OCI-LY7 (cell line): ENCODE measurements at regions not wholly inside any gene's neighbourhood (a gene's known extent, or its start where the extent isn't known, plus 50 kb on each side); places are given as distances from the start of the nearest gene placed in this dataset.

Experiments used
- BruUV-seq: library from RNA; stranded (reverse); fragments of 400-500 nt; replicated peaks from 2 replicates; lab custom pipeline; 2021; lab: Mats Ljungman, UMichigan
- CTCF ChIA-PET: fragments of 300-600 bp; sonication (Branson Sonifier 250); formaldehyde crosslinking; loops from one replicate; lab custom pipeline; 2022; ENCODE audit warnings: antibody characterized with exemption; ENCODE audit not compliant: unreplicated experiment; lab: Charles Lee
- POLR2A ChIA-PET: fragments of 300-600 bp; sonication (Branson Sonifier 250); formaldehyde crosslinking; loops from one replicate; lab custom pipeline; 2022; ENCODE audit warnings: antibody characterized with exemption; lab: Charles Lee
- DNase-seq: peaks from one replicate; pipeline ENCODE4 v3.0.0-alpha.2; 2015; ENCODE audit warnings: low spot score
- H2AFZ ChIP-seq: fragments of 200-600 bp; sonication (generic), shearing (Covaris generic); 2 replicates; pipeline ENCODE4 v1.6.1; 2014; ENCODE audit warnings: mild to moderate bottlenecking, antibody characterized with exemption, low read length, moderate library complexity
- H3K27ac ChIP-seq: fragments of 200-600 bp; sonication (generic); 2 replicates; pipeline ENCODE4 v1.5.1; 2014; ENCODE audit warnings: mixed run types, low read depth, mild to moderate bottlenecking, moderate library complexity, low read length, inconsistent platforms; ENCODE audit not compliant: poor library complexity, severe bottlenecking
- H3K36me3 ChIP-seq: fragments of 200-600 bp; sonication (generic); 2 replicates; pipeline ENCODE4 v1.6.1; 2014; ENCODE audit warnings: mild to moderate bottlenecking, antibody characterized with exemption, low read length, moderate library complexity, mixed read lengths; ENCODE audit not compliant: insufficient read depth
- H3K4me1 ChIP-seq: fragments of 200-600 bp; sonication (generic); 2 replicates; pipeline ENCODE4 v1.5.1; 2014; ENCODE audit warnings: mild to moderate bottlenecking, low read length; ENCODE audit not compliant: insufficient read depth, poor library complexity, severe bottlenecking
- H3K4me2 ChIP-seq: fragments of 200-600 bp; sonication (generic); 2 replicates; pipeline ENCODE4 v1.6.1; 2014; ENCODE audit warnings: mild to moderate bottlenecking, low read length
- H3K4me3 ChIP-seq: fragments of 200-600 bp; sonication (generic); 2 replicates; pipeline ENCODE4 v1.5.1; 2014; ENCODE audit warnings: mild to moderate bottlenecking, low read depth, low read length; ENCODE audit not compliant: poor library complexity, severe bottlenecking
- H3K79me2 ChIP-seq: fragments of 200-600 bp; sonication (generic); 2 replicates; pipeline ENCODE4 v1.6.1; 2016; ENCODE audit warnings: low read depth, mild to moderate bottlenecking, low read length, moderate library complexity, mixed read lengths; ENCODE audit not compliant: insufficient read depth
- H3K9me2 ChIP-seq: fragments of 200-600 bp; sonication (generic); 2 replicates; pipeline ENCODE4 v1.6.1; 2016; ENCODE audit warnings: mild to moderate bottlenecking, low read length, mixed read lengths; ENCODE audit not compliant: insufficient read depth
- H3K9me3 ChIP-seq: fragments of 200-600 bp; sonication (generic); 2 replicates; pipeline ENCODE4 v1.6.1; 2014; ENCODE audit warnings: mild to moderate bottlenecking, mixed run types, low read length, mixed read lengths
- H4K20me1 ChIP-seq: fragments of 200-600 bp; sonication (generic); 2 replicates; pipeline ENCODE4 v1.6.1; 2014; ENCODE audit warnings: mild to moderate bottlenecking, antibody characterized with exemption, low read length, moderate library complexity, mixed read lengths; ENCODE audit not compliant: insufficient read depth
- CTCF ChIP-seq: fragments of 200-600 bp; sonication (generic); conservative IDR thresholded peaks from 2 replicates; pipeline ENCODE4 v1.5.1; 2014; ENCODE audit warnings: mild to moderate bottlenecking, antibody characterized with exemption, low read length, moderate library complexity, mixed read lengths
- EZH2phosphoT487 ChIP-seq: fragments of 200-600 bp; sonication (generic); IDR thresholded peaks from 2 replicates; pipeline ENCODE4 v1.6.1; 2018; ENCODE audit warnings: low read depth, borderline replicate concordance, mild to moderate bottlenecking, mixed run types, antibody characterized with exemption, low read length, moderate library complexity, mixed read lengths
- intact Hi-C: fragments of 100-400 bp; cut with micrococcal nuclease; formaldehyde crosslinking; loops from one replicate; pipeline ENCODE4 v1.10.0; 2022; ENCODE audit not compliant: unreplicated experiment

- Histone ChIP-seq H3K27ac (no peak overlapping the region), H4K20me1 (no peaks in the 10 kb centered on the region), H3K9me3 (0 out of 2 replicates have a peak, but pooled peaks cover 6% of the 10 kb centered on the region), H3K4me3 (no peak overlapping the region), H3K79me2 (no peaks in the 10 kb centered on the region), H3K4me2 (no peak overlapping the region), H3K9me2 (no peaks in the 10 kb centered on the region), H2AFZ (no peak overlapping the region), H3K36me3 (no peaks in the 10 kb centered on the region), H3K4me1 (no peaks in the 10 kb centered on the region)
- no TSS peak for BruUV-seq
- ChIA-PET POLR2A (no interaction called here), CTCF (no interaction called here)
- intact Hi-C loops = no loop called here
- no peak for DNase-seq
- TF ChIP-seq CTCF (no peak), EZH2phosphoT487 (no peak)
Observed at GRCh38 chr5:2532809-2533208, 218.7 kb downstream of the IRX2 start.

- TF ChIP-seq CTCF = no peak
- no peak for TF ChIP-seq EZH2phosphoT487
- BruUV-seq = no TSS peak
- H3K4me1 ChIP-seq = no peaks in the 10 kb centered on the region
Observed at GRCh38 chr5:2531318-2531717, 220.2 kb downstream of the IRX2 start.

GRCh38 chr5:2530609-2531008 is 220.9 kb downstream of the IRX2 start:
- ChIA-PET CTCF (no interaction called here), POLR2A (no interaction called here)
- Histone ChIP-seq H3K4me1 (no peaks in the 10 kb centered on the region), H3K9me3 (0 out of 2 replicates have a peak, but pooled peaks cover 6% of the 10 kb centered on the region), H3K9me2 (no peaks in the 10 kb centered on the region), H3K27ac (no peak overlapping the region), H4K20me1 (no peaks in the 10 kb centered on the region), H3K36me3 (no peaks in the 10 kb centered on the region), H3K4me2 (no peak overlapping the region), H3K4me3 (no peak overlapping the region), H3K79me2 (no peaks in the 10 kb centered on the region), H2AFZ (no peak overlapping the region)
- no TSS peak for BruUV-seq
- no peak for DNase-seq
- intact Hi-C loops = no loop called here
- TF ChIP-seq CTCF = no peak
- TF ChIP-seq EZH2phosphoT487 = no peak

More at GRCh38 chr5:2531318-2531717, 220.2 kb downstream of the IRX2 start:
- Histone ChIP-seq H3K79me2 (no peaks in the 10 kb centered on the region), H3K36me3 (no peaks in the 10 kb centered on the region), H2AFZ (no peak overlapping the region), H3K9me3 (0 out of 2 replicates have a peak, but pooled peaks cover 6% of the 10 kb centered on the region), H3K9me2 (no peaks in the 10 kb centered on the region), H3K4me2 (no peak overlapping the region), H3K4me3 (no peak overlapping the region), H3K27ac (no peak overlapping the region), H4K20me1 (no peaks in the 10 kb centered on the region)
- ChIA-PET POLR2A (no interaction called here), CTCF (no interaction called here)
- intact Hi-C loops = no loop called here
- no peak for DNase-seq
